Right ventricle myocardium inferior (tissue), 1 donor: ENCODE measurements at regions not wholly inside any gene's neighbourhood (a gene's known extent, or its start where the extent isn't known, plus 50 kb on each side); places are given as distances from the start of the nearest gene placed in this dataset.
A peak's percentile ranks its signal among the peaks of the same experiment; 100 is the strongest.

Experiments
- ATAC-seq: fragments of 200-7000 bp; cut with Tn5 transposase; one replicate; pipeline ENCODE4 v1.9.1; 2020; ENCODE audit warnings: mild to moderate bottlenecking, moderate library complexity
- DNase-seq: peaks from one replicate; pipeline ENCODE4 v3.0.0; 2021; ENCODE audit errors: missing footprints
- intact Hi-C: fragments of 100-400 bp; cut with DNase I; formaldehyde crosslinking; loops from one replicate; pipeline ENCODE4 v1.11.0; 2022
- donor health status: DM: no; HTN: yes; CAD: no; lungs with severe emphysema.

DNA sequence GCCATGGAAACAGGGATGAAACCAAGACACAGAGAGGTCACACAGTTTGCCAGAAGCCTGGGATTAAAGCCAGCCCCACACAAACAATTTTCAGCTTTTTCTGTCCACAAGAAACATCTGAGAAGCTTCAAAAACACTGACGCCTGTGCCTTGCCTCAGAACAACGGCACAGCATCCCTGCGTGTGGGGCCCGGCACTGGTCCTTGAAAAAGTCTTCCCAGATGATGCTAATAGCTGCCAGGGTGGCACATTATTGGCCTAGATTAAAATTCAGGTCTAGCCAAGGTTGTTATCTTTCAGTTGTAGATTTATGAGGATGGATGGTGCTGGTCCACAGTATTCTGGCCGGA, 321.4 kb downstream of the HAPSTR1 start:
- intact Hi-C loops = no loop called here
- DNase-seq = no peak
- ATAC-seq = no peak

DNA sequence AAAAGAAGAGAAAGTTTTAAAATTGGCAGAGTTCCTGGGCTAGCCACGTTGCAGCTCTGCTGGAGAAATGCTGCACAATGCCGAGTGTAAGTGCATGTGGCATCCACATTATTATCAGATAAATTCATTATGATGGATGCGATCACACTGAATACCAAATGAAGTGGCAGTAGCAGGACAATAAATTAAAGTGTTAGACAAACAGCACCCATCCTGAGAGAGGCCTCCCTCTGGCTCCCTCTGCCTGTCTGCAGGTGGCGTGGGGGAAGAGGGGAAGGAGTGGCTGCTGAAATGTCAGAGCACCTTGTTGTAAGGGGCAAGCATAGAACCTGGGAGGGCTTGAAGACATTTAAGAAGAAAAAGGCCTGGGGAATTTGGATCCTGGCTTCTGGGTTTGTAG, 324.1 kb downstream of the HAPSTR1 start:
- ATAC-seq (no peak), DNase-seq (no peak)
- intact Hi-C loops = no loop called here

DNA sequence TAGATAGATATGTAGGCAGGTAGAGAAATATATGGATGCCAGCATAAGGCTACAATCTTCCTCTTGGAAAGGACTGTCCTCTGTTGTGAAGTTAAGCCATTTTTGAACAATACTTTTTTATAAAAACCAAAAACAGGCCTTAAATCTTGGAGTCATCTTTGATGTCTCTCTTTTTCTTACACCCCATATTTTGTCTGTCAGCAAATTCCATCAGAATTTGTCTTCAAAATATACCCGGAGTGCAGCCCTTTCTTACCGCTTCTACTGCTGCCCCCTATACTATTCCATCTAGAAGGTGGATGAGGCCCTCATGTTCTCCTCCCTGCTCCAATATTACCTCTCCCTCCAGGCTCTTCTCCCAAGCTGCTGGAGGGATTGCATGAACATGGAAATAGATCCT, 326.5 kb downstream of the HAPSTR1 start:
- ATAC-seq (no peak), DNase-seq (no peak)
- intact Hi-C loops = no loop called here

DNA sequence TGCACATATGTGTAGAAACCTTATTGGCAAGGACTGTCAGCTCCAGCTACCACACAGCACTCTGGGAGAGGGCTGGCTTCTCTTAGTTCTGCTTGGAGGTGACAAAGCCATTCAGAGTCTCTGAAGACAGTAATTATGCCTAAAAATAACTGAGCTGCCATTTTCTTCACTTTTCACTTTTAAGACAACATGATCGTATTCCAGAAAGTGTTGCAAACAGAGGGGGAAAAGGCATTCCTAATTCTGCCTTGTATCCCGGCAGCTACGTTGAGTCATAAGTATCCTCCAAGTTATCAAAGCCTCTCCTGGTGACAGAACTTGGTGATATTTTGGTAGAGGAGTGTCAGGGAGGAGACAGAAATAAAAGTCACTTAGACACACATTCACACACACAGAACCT, 327.7 kb downstream of the HAPSTR1 start:
- DNase-seq (no peak), ATAC-seq (no peak)
- intact Hi-C loops = no loop called here

DNA sequence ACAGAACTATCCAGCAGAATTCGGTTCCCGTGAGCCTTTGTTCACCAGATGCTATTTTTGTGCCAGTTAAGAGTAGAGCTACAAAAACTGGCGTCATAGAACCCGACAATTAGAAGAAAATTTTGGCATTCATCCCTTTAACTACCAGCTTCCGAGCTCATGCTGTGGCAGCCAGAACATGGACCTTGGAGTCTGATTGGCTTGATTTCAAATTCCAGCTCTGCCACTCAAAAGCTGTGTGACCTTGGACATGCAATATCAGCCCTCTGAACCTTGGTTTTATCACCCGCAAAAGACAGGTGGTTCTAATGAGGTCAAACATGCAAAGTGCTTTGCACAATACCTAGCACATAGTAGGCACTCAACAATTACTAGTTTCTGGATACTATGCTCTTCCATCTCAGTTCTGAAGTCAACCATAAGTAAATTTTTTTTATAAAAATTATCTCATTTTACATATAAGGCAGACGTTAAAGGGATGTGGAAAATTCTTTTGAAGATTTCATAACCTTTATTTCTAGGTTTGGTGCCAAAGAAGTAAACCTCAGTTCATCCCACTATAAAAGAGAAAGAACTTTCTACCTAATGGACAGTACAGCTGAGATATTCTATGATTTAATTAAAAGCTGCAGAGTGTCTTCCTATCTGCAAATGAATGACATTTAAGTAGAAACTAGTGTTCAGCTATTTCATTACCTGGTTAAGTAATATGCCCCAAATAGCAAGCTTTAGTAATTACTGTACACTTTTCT, 331.5 kb downstream of the HAPSTR1 start:
- intact Hi-C loops = loop anchor here (10.0 kb wide), 1 partner anchor 48 kb away; no protein-coding TSS in a partner anchor
- DNase-seq = no peak
- ATAC-seq = peak; percentile 72

DNA sequence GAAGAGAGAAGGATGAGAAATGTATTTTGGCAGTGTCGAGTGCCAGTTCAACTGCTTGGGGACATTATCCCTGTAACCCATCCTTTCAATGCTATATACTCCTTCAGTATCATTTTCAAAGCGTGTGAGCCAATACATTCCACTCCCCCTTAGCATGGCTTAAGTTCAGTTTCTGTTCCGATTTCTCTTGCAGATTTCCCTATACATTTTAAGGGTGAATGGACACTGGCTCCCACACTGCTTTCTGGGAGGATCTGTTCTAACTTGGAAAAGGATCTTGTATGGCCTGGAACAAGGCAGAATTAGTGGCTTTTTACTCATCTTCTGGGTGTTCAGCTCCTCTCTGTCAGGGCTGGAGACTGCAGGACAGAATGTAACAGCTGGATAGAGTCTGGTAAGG, 333.8 kb downstream of the HAPSTR1 start:
- intact Hi-C loops = loop anchor here (10.0 kb wide), 1 partner anchor 50 kb away; no protein-coding TSS in a partner anchor
- no peak for DNase-seq
- no peak for ATAC-seq

DNA sequence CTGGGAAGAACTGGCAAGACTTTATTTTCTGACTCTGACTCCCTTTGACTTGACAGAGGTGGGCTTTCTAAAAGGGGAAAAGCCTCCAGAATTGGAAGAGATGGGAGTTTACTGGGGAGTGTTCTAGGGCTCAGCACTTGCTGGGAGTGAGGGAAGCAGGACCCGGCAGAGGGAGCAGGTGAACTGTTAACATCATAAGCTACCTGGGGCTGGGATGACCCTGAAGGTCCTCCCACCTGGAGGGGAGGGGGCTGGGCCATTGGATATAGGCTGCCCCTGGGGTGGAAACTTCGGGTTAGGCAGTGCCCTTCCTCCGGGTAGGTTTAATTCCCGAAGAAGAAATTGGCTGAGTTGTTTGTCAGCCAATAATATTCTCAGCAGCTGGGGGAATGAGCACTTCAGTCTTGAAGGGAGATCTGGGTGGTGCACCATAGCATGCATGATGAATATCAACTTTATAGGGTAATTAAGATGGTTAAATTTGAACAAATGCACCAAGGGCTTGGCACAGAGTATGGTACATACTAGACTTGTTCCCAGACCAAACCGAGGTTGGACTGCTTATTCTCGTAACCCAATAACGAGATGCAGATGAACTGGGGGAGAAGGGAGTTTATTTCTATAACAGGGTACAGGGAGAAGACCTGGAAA, 337.0 kb downstream of the HAPSTR1 start:
- DNase-seq (no peak), ATAC-seq (no peak)
- intact Hi-C loops = loop anchor here (10.0 kb wide), 1 partner anchor 54 kb away; no protein-coding TSS in a partner anchor

DNA sequence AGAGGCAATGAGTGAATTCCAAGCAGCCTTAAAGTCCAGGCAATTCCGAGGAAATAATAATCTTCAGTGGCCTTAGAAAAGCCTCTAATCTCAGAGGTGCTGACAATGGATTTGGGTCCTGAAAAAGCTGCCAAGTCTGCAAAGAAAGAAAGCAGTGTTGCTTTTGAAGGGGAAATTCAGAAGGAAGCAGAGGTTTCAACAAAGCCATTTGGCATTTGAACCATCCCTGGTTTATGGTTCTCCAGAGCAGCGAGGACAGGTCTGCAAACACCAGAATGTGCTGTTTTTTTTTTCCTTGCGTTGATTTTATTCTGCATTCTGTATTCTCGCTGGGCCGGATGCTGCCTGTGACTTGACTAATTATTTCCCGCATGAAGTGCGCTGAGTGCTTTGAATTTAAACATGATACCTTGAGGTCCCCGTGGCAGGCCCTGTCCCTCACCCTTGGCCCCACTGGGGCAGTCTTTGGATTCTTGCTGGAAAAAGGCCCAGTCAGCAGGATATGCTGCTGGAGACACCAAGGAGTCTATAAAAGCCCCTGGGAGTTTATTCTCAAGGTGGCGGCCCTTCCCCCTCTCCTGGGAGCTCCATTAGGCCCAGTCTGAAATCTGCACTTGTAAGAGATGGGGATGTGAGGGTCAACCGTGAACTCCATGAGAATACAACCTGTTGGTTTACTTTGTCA, 338.3 kb downstream of the HAPSTR1 start:
- intact Hi-C loops = loop anchor here (10.0 kb wide), 1 partner anchor 55 kb away; no protein-coding TSS in a partner anchor
- ATAC-seq = no peak
- DNase-seq = no peak

DNA sequence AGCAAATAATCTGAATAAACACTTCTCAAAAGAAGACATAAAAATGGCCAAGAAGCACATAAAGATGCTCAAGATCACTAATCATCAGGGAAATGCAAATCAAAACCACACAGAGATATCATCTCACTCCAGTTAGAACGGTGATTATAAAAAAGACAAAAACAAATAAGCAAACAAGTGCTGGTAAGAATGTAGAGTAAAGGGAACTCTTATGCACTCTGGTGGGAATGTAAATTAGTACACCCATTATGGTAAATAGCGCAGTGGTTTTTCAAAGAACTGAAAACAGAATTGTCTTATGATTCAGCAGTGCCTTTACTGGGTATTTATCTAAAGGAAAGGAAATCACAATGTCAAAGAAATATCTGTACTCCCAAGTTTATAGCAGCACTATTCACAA, 343.2 kb downstream of the HAPSTR1 start:
- DNase-seq (no peak), ATAC-seq (no peak)
- intact Hi-C loops = no loop called here

DNA sequence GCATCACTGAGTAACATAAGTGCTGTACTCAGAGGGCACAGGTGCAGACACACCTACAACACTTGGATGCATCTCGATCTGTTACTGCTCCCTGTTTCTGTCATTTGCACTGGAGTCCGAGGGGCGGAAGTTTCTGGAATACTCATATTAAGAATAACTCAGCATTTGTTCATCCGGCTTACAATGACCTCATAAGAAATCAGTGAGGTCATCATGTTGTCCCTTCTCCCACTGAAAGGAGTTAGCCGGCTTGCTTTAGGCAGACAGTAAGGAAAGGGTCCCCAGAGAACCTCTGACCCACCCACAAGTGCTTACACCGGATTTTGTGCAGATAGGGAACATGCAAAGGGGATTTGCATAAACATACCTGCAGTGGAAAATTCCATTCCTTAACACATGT, 344.7 kb downstream of the HAPSTR1 start:
- DNase-seq (no peak), ATAC-seq (no peak)
- intact Hi-C loops = no loop called here

DNA sequence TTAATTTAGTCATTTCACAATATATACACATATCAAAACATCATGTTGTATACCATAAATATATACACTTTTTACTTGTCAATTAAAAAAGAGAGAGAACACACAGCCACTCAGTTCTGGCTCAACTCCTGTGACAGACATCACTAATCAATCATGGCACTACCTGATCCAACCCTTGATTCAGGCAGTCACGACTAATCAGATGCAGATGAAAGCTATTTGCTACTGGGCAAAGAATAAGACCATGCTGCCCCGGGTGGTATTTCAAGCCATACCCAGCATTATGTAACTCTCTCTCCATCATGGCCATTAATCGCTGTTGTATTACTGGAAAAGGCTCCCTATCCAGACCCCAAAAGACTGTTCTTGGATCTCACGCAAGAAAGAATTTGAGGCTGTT, 345.7 kb downstream of the HAPSTR1 start:
- intact Hi-C loops = no loop called here
- ATAC-seq = no peak
- no peak for DNase-seq

DNA sequence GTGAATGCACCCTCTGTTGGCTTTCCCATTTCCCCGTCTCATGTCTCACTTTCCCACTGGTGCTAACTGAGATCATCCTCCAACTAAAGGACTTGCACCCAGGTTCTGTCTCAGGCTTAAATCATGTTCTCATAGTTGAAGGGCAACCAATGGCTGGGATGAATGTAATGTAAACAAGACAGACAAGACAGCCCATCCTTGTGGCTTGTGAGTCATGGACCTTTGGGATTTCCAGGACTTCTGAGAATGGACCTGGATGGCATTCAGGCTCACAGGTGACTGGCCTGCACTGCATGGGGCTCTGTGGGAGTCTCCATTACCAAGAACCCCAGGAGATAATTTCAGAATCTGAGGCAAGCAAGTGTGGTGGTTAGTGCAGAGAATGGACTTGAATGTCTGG, 347.5 kb downstream of the HAPSTR1 start:
- intact Hi-C loops = no loop called here
- ATAC-seq = no peak
- DNase-seq = no peak

DNA sequence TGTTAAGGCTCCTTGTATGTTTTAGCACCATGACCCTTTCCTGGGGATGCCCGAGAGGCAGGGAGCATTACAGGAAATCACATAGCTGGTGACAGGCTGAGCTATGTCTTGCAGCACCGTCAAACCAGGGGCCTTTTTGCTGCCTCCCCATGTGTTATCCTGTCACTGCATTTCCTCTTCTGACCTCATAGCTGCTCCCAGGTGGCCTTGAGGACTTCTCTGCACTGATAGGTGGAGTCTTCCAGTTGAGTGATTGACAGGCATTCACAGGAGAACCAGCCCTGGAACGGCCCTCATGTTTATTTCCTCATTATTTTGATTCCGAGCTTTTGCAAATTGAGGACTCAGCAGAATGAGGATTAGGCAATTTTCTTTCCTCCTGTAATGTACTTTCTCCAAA, 349.6 kb downstream of the HAPSTR1 start:
- ATAC-seq (no peak), DNase-seq (no peak)
- intact Hi-C loops = loop anchor here (10.0 kb wide), 1 partner anchor 136 kb away; no protein-coding TSS in a partner anchor

DNA sequence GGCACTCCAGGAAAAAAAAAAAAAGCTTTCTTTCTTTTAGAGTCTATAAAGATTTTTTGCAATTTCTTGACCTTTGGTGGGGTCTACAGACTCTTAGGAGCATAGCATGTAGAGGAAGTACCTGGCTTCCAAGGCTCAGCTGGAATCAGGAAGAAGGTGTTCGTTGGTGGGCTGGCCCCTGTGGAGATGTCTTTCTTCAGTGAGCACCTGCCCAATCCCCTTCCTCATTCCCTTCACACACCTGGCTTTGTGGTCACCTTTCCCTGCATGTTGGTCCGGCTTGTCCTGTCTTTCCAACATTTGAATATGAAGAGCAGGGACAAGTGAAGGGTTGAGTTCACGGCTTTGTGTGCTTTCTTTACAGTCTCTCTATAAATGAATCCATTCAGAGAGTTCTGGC, 352.4 kb downstream of the HAPSTR1 start:
- ATAC-seq (no peak), DNase-seq (no peak)
- intact Hi-C loops = loop anchor here (10.0 kb wide), 1 partner anchor 139 kb away; no protein-coding TSS in a partner anchor

DNA sequence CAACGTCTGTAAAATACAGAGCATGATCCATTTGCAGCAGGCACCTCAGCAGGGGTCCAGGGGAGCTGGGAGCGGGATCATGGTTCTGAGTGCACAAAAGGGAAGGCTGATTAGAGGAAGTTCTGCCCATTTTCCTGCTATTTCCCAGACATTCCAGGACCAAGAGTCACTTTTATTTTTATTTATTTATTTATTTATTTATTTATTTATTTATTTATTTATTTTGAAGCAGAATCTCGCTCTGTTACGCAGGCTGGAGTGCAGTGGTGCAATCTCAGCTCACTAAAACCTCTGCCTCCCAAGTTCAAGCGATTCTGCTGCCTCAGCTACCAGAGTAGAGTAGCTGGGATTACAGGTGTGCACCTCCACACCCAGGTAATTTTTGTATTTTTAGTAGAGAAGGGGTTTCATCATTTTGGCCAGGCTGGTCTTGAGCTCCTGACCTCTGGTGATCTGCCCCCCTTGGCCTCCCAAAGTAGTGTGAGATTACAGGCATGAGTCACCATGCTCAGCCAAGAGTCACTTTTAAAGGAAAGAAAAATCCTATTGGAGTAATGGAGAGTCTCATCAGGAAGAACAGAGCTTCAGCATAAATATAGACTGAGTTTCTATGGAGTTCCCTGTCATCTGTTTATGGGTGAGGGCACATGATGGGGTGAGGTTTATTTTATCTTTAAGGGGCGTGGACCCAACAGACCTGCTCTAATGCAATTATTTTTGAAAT, 355.2 kb downstream of the HAPSTR1 start:
- ATAC-seq (no peak), DNase-seq (no peak)
- intact Hi-C loops = loop anchor here (1.0 to 10.0 kb wide), 4 partner anchors 44 to 351 kb away; no protein-coding TSS in a partner anchor

DNA sequence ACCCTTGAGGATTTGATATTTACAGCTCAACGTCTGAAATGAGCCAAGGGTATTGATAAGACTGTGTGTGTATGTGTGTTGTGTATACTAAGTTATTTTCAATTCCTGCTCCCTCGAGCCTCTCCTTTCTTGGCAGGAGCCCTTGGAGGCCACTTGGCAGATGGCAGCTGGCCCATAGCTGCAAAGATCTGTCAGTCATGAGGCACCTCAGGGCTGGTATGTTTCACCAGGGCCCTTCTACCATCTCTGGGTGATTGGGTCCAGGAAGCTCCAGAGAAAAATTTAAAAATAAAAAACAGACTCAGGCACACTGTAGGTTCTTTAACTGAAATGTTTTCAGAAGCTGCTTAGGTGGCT, 355.7 kb downstream of the HAPSTR1 start:
- intact Hi-C loops = loop anchor here (1.0 to 10.0 kb wide), 4 partner anchors 44 to 350 kb away; no protein-coding TSS in a partner anchor
- no peak for DNase-seq
- ATAC-seq = peak; percentile 90

DNA sequence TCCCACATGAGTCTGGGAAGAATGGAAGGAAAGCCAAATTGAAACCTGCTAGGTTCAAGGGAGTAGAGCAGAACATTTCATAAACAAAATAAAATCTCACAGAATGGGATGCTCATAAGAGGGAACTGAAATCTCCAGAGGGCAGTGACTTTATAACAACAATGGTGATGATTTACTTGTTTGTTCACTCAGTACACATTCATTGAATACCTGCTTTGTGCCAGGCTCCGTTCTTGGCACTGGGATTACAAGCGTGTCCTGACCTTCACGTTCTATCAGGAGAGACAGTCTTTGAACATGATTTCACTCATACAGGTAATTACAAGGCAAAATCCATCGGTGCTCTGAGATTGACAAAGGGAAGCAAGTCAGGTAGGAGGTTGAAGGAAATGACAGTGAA, 356.3 kb downstream of the HAPSTR1 start:
- ATAC-seq = peak; percentile 61
- intact Hi-C loops = loop anchor here (1.0 to 10.0 kb wide), 4 partner anchors 43 to 350 kb away; no protein-coding TSS in a partner anchor
- no peak for DNase-seq

DNA sequence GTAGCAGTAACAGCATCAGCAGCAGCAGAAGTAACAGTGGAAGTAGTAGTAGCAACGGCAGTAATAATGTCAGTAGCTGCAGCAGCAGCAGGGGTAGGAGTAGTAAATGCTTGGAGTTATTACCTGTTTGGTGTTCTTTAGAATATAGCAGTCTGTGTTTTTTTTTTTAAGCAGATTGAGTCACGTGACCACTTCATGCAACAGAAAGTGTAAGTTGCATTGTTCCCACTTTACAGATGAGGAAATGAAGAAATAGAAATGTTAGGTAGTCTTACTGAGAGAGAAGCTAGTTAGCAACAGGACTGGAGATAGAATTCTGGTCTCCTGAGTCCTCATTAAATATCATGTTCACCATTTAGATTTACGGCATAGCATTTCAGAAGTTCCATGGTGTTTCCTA, 358.2 kb downstream of the HAPSTR1 start:
- intact Hi-C loops = loop anchor here (5.0 to 10.0 kb wide), 2 partner anchors 145 to 348 kb away; no protein-coding TSS in a partner anchor
- DNase-seq (no peak), ATAC-seq (no peak)

DNA sequence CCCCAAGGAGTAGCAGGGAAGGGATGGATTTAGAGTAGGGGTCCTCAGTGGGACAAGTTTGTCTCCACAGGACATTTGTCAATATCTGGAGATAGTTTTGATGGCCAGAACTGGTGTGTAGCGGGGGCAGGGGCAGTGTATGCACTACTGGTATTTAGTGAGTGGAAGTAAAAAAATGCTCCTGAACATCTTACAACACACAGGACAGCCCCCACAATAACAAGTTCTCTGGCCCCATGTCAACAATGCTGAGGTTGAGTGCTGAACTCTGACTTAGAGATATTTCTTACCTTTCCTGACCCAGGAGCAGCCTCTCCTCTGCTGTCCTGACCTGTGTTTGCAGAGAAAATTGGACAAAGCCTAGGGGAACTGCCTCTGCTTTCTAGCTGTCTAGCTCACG, 365.8 kb downstream of the HAPSTR1 start:
- intact Hi-C loops = no loop called here
- ATAC-seq = no peak
- no peak for DNase-seq
